HL-60 (cell line): ENCODE measurements at regions not wholly inside any gene's neighbourhood (a gene's known extent, or its start where the extent isn't known, plus 50 kb on each side); places are given as distances from the start of the nearest gene placed in this dataset.

Source experiments
- DNase-seq, 2 experiments: peaks; one replicate each; pipeline ENCODE4 v3.0.0-alpha.2; 2010 to 2020; ENCODE audit warnings: low read depth in 1 of 2, low spot score in 1 of 2
- H3K27ac ChIP-seq: fragments of 250-450 bp; sonication (Bioruptor Pico); replicated peaks from 2 replicates; pipeline ENCODE4 v1.5.1; 2020; ENCODE audit warnings: mild to moderate bottlenecking, moderate library complexity
- H3K27me3 ChIP-seq: fragments of 250-450 bp; sonication (Bioruptor Pico); 2 replicates; pipeline ENCODE4 v1.5.1; 2021; ENCODE audit warnings: mild to moderate bottlenecking, moderate library complexity; ENCODE audit not compliant: insufficient read depth, poor library complexity, severe bottlenecking
- H3K4me3 ChIP-seq: replicated peaks from 2 replicates; pipeline ENCODE4 v1.5.1; 2011; ENCODE audit warnings: mild to moderate bottlenecking, control low read depth, low read length; ENCODE audit not compliant: insufficient read depth
- CTCF ChIP-seq: IDR thresholded peaks from one replicate; pipeline ENCODE4 v1.5.1; 2011; ENCODE audit warnings: low read length, control low read depth, inconsistent platforms; ENCODE audit not compliant: insufficient read depth
- GABPA ChIP-seq: IDR thresholded peaks from 2 replicates; pipeline ENCODE4 v1.6.1; 2012; ENCODE audit warnings: low read depth
- POLR2AphosphoS5 ChIP-seq: IDR thresholded peaks from 2 replicates; pipeline ENCODE4 v1.6.1; 2012; ENCODE audit warnings: low read depth
- SPI1 ChIP-seq: IDR thresholded peaks from 2 replicates; pipeline ENCODE4 v1.6.1; 2012; ENCODE audit warnings: low read depth, mild to moderate bottlenecking, borderline replicate concordance
- TF ChIP-seq, protein P1 (sequence below): IDR thresholded peaks from 2 replicates; pipeline ENCODE4 v1.6.1; 2012; ENCODE audit warnings: low read depth; ENCODE audit not compliant: insufficient replicate concordance

DNA sequence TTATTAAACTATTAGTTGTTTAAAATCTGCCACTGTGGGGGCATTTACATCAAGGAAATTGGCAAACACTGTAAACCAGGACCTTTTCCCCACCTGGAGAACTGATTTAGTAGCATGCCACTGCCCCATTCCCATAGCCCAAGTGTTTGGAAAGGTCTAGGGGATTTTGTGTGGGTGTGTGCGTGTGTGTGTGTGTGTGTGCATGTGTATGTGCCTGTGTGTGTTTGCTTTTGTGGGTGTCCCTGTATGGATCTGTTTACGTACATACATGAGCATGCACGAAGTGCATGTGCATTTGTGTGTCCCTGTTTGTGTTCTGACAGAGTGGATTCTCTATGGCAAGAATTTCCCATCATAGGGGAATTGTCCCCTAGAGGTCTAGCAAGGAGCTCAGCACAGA, 62.7 kb upstream of the LMO1 start:
- Histone ChIP-seq H3K27ac (no peak overlapping the region), H3K4me3 (no peak overlapping the region), H3K27me3 (no peaks in the 10 kb centered on the region)
- TF ChIP-seq GABPA, result no peak
- TF ChIP-seq POLR2AphosphoS5, result no peak
- TF ChIP-seq CTCF, result no peak
- TF ChIP-seq, protein P1, sequence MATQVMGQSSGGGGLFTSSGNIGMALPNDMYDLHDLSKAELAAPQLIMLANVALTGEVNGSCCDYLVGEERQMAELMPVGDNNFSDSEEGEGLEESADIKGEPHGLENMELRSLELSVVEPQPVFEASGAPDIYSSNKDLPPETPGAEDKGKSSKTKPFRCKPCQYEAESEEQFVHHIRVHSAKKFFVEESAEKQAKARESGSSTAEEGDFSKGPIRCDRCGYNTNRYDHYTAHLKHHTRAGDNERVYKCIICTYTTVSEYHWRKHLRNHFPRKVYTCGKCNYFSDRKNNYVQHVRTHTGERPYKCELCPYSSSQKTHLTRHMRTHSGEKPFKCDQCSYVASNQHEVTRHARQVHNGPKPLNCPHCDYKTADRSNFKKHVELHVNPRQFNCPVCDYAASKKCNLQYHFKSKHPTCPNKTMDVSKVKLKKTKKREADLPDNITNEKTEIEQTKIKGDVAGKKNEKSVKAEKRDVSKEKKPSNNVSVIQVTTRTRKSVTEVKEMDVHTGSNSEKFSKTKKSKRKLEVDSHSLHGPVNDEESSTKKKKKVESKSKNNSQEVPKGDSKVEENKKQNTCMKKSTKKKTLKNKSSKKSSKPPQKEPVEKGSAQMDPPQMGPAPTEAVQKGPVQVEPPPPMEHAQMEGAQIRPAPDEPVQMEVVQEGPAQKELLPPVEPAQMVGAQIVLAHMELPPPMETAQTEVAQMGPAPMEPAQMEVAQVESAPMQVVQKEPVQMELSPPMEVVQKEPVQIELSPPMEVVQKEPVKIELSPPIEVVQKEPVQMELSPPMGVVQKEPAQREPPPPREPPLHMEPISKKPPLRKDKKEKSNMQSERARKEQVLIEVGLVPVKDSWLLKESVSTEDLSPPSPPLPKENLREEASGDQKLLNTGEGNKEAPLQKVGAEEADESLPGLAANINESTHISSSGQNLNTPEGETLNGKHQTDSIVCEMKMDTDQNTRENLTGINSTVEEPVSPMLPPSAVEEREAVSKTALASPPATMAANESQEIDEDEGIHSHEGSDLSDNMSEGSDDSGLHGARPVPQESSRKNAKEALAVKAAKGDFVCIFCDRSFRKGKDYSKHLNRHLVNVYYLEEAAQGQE, result no peak
- no peak for TF ChIP-seq SPI1
- DNase-seq, result no peak

GRCh38 chr11:8325591-8326304, 62.1 kb upstream of the LMO1 start:
- H3K27ac ChIP-seq, result no peak overlapping the region
- H3K27me3 ChIP-seq, result no peaks in the 10 kb centered on the region
- TF ChIP-seq POLR2AphosphoS5 (no peak), GABPA (no peak), CTCF (no peak), SPI1 (no peak)
- TF ChIP-seq, protein P1, result no peak
- H3K4me3 ChIP-seq, result no peak overlapping the region
- DNase-seq, result no peak

- TF ChIP-seq, protein P1, result no peak
- no peak for TF ChIP-seq POLR2AphosphoS5
- TF ChIP-seq CTCF, result no peak
- TF ChIP-seq SPI1, result no peak
- no peak for TF ChIP-seq GABPA
- no peaks in the 10 kb centered on the region for H3K27me3 ChIP-seq
- H3K27ac ChIP-seq, result no peak overlapping the region
- DNase-seq, result no peak
- no peak overlapping the region for H3K4me3 ChIP-seq
These were observed 59.7 kb upstream of the LMO1 start for GRCh38 chr11:8323161-8323935.
